ENCODE measurements at regions not wholly inside any gene's neighbourhood (a gene's known extent, or its start where the extent isn't known, plus 50 kb on each side); places are given as distances from the start of the nearest gene placed in this dataset.
A peak's percentile ranks its signal among the peaks of the same experiment; 100 is the strongest.

- DNase-seq, result no peak
- no peak overlapping the region for H3K4me2 ChIP-seq (ENCODE audit: low read length, poor library complexity, severe bottlenecking)
- no peaks in the 10 kb centered on the region for H3K9me3 ChIP-seq (ENCODE audit: control insufficient read depth, low read length)
- no peak overlapping the region for H2BK15ac ChIP-seq (ENCODE audit: low read depth, poor library complexity, severe bottlenecking)
- no peak overlapping the region for H3K9ac ChIP-seq (ENCODE audit: low read length)
- H4K8ac ChIP-seq (ENCODE audit: low read length), result no peak overlapping the region
- H3K27me3 ChIP-seq (ENCODE audit: control insufficient read depth in 1 of 2, insufficient read depth in 1 of 2, low read length in 2 of 2), result no peaks in the 10 kb centered on the region
- no peak overlapping the region for H3K4me3 ChIP-seq (ENCODE audit: insufficient read depth in 1 of 2, low read depth in 1 of 2, low read length in 2 of 2)
- H2BK120ac ChIP-seq (ENCODE audit: low read depth, low read length), result no peak overlapping the region
- no peak overlapping the region for H3K4ac ChIP-seq (ENCODE audit: low read depth in 1 of 2, low read length in 2 of 2)
- H3K79me1 ChIP-seq (replicated peaks; ENCODE audit: low read length, poor library complexity, severe bottlenecking), result no peaks in the 10 kb centered on the region
- H2AK5ac ChIP-seq (ENCODE audit: low read length, severe bottlenecking), result no peak overlapping the region
- H3K14ac ChIP-seq (ENCODE audit: low read length in 2 of 2), result no peak overlapping the region
- H3K23ac ChIP-seq (ENCODE audit: low read length in 2 of 2), result no peak overlapping the region
- H3K18ac ChIP-seq (ENCODE audit: low read depth in 1 of 2, low read length in 2 of 2), result peak overlapping the region in 1 of 2 experiments; percentile 11
- no peaks in the 10 kb centered on the region for H3K36me3 ChIP-seq (ENCODE audit: control insufficient read depth in 1 of 2, insufficient read depth in 2 of 2, low read depth in 1 of 2, low read length in 2 of 2)
- peaks cover 4% of the 10 kb centered on the region for H3K4me1 ChIP-seq (ENCODE audit: control insufficient read depth, insufficient read depth, low read depth, low read length)
- no peak overlapping the region for H3K27ac ChIP-seq (ENCODE audit: low read length, poor library complexity, severe bottlenecking)
- H2BK5ac ChIP-seq (ENCODE audit: low read depth, low read length, poor library complexity, severe bottlenecking), result no peak overlapping the region
- 96% methylated on average over 2 of the region's 2 CpGs for WGBS
- no peak overlapping the region for H2AFZ ChIP-seq (ENCODE audit: low read depth, low read length)
- no peak overlapping the region for H2BK12ac ChIP-seq (ENCODE audit: low read length in 2 of 2)
- H4K91ac ChIP-seq (ENCODE audit: low read length), result no peak overlapping the region
These were observed 635.3 kb upstream of the ZEB2 start for GRCh38 chr2:145155196-145155595.

- H4K91ac ChIP-seq (ENCODE audit: low read length), result no peak overlapping the region
- H2AK5ac ChIP-seq (ENCODE audit: low read length, severe bottlenecking), result no peak overlapping the region
- no peak overlapping the region for H2BK15ac ChIP-seq (ENCODE audit: low read depth, poor library complexity, severe bottlenecking)
- H3K23ac ChIP-seq (ENCODE audit: low read length in 2 of 2), result no peak overlapping the region
- H3K27ac ChIP-seq (ENCODE audit: low read length, poor library complexity, severe bottlenecking), result no peak overlapping the region
- no peak overlapping the region for H3K4me2 ChIP-seq (ENCODE audit: low read length, poor library complexity, severe bottlenecking)
- H3K9me3 ChIP-seq (ENCODE audit: control insufficient read depth, low read length), result no peaks in the 10 kb centered on the region
- H3K4me1 ChIP-seq (ENCODE audit: control insufficient read depth, insufficient read depth, low read depth, low read length), result peaks cover 3% of the 10 kb centered on the region
- H3K36me3 ChIP-seq (ENCODE audit: control insufficient read depth in 1 of 2, insufficient read depth in 2 of 2, low read depth in 1 of 2, low read length in 2 of 2), result no peaks in the 10 kb centered on the region
- no peak overlapping the region for H3K4me3 ChIP-seq (ENCODE audit: insufficient read depth in 1 of 2, low read depth in 1 of 2, low read length in 2 of 2)
- no peak overlapping the region for H4K8ac ChIP-seq (ENCODE audit: low read length)
- no peak overlapping the region for H3K9ac ChIP-seq (ENCODE audit: low read length)
- H2BK12ac ChIP-seq (ENCODE audit: low read length in 2 of 2), result no peak overlapping the region
- no peak for DNase-seq
- H3K79me1 ChIP-seq (replicated peaks; ENCODE audit: low read length, poor library complexity, severe bottlenecking), result no peaks in the 10 kb centered on the region
- no peak overlapping the region for H3K18ac ChIP-seq (ENCODE audit: low read depth in 1 of 2, low read length in 2 of 2)
- no peaks in the 10 kb centered on the region for H3K27me3 ChIP-seq (ENCODE audit: control insufficient read depth in 1 of 2, insufficient read depth in 1 of 2, low read length in 2 of 2)
- no peak overlapping the region for H3K14ac ChIP-seq (ENCODE audit: low read length in 2 of 2)
- H2BK5ac ChIP-seq (ENCODE audit: low read depth, low read length, poor library complexity, severe bottlenecking), result no peak overlapping the region
- H2AFZ ChIP-seq (ENCODE audit: low read depth, low read length), result no peak overlapping the region
- H3K4ac ChIP-seq (ENCODE audit: low read depth in 1 of 2, low read length in 2 of 2), result no peak overlapping the region
- WGBS, result no CpG with 5 or more reads among the region's 2 CpGs
- no peak overlapping the region for H2BK120ac ChIP-seq (ENCODE audit: low read depth, low read length)
These were observed 634.8 kb upstream of the ZEB2 start for GRCh38 chr2:145154731-145155130.

- Histone ChIP-seq H4K8ac (ENCODE audit: low read length) (no peak overlapping the region), H2BK120ac (ENCODE audit: low read depth, low read length) (no peak overlapping the region), H3K23ac (ENCODE audit: low read length in 2 of 2) (no peak overlapping the region), H3K4me3 (ENCODE audit: insufficient read depth in 1 of 2, low read depth in 1 of 2, low read length in 2 of 2) (no peak overlapping the region), H3K14ac (ENCODE audit: low read length in 2 of 2) (no peak overlapping the region), H3K4me2 (ENCODE audit: low read length, poor library complexity, severe bottlenecking) (no peak overlapping the region), H2BK5ac (ENCODE audit: low read depth, low read length, poor library complexity, severe bottlenecking) (no peak overlapping the region), H4K91ac (ENCODE audit: low read length) (no peak overlapping the region), H2AFZ (ENCODE audit: low read depth, low read length) (no peak overlapping the region), H3K4ac (ENCODE audit: low read depth in 1 of 2, low read length in 2 of 2) (no peak overlapping the region), H2BK12ac (ENCODE audit: low read length in 2 of 2) (no peak overlapping the region), H3K18ac (ENCODE audit: low read depth in 1 of 2, low read length in 2 of 2) (no peak overlapping the region), H2BK15ac (ENCODE audit: low read depth, poor library complexity, severe bottlenecking) (no peak overlapping the region), H3K27me3 (ENCODE audit: control insufficient read depth in 1 of 2, insufficient read depth in 1 of 2, low read length in 2 of 2) (no peaks in the 10 kb centered on the region), H3K79me1 (replicated peaks; ENCODE audit: low read length, poor library complexity, severe bottlenecking) (no peaks in the 10 kb centered on the region), H3K4me1 (ENCODE audit: control insufficient read depth, insufficient read depth, low read depth, low read length) (no peaks in the 10 kb centered on the region), H3K36me3 (ENCODE audit: control insufficient read depth in 1 of 2, insufficient read depth in 2 of 2, low read depth in 1 of 2, low read length in 2 of 2) (no peaks in the 10 kb centered on the region), H3K27ac (ENCODE audit: low read length, poor library complexity, severe bottlenecking) (no peak overlapping the region), H3K9ac (ENCODE audit: low read length) (no peak overlapping the region), H2AK5ac (ENCODE audit: low read length, severe bottlenecking) (no peak overlapping the region), H3K9me3 (ENCODE audit: control insufficient read depth, low read length) (no peaks in the 10 kb centered on the region)
- no peak for DNase-seq
These were observed 626.8 kb upstream of the ZEB2 start for GRCh38 chr2:145146691-145147090.

GRCh38 chr2:145144131-145144728 is 624.3 kb upstream of the ZEB2 start:
- Histone ChIP-seq H3K23ac (ENCODE audit: low read length in 2 of 2) (no peak overlapping the region), H3K36me3 (ENCODE audit: control insufficient read depth in 1 of 2, insufficient read depth in 2 of 2, low read depth in 1 of 2, low read length in 2 of 2) (no peaks in the 10 kb centered on the region), H2AFZ (ENCODE audit: low read depth, low read length) (no peak overlapping the region), H3K27me3 (ENCODE audit: control insufficient read depth in 1 of 2, insufficient read depth in 1 of 2, low read length in 2 of 2) (no peaks in the 10 kb centered on the region), H3K79me1 (replicated peaks; ENCODE audit: low read length, poor library complexity, severe bottlenecking) (no peaks in the 10 kb centered on the region), H3K9me3 (ENCODE audit: control insufficient read depth, low read length) (no peaks in the 10 kb centered on the region), H4K91ac (ENCODE audit: low read length) (no peak overlapping the region), H3K14ac (ENCODE audit: low read length in 2 of 2) (no peak overlapping the region), H3K4ac (ENCODE audit: low read depth in 1 of 2, low read length in 2 of 2) (no peak overlapping the region), H2BK12ac (ENCODE audit: low read length in 2 of 2) (no peak overlapping the region), H3K4me1 (ENCODE audit: control insufficient read depth, insufficient read depth, low read depth, low read length) (no peaks in the 10 kb centered on the region), H2AK5ac (ENCODE audit: low read length, severe bottlenecking) (no peak overlapping the region), H3K9ac (ENCODE audit: low read length) (no peak overlapping the region), H3K4me3 (ENCODE audit: insufficient read depth in 1 of 2, low read depth in 1 of 2, low read length in 2 of 2) (no peak overlapping the region), H2BK15ac (ENCODE audit: low read depth, poor library complexity, severe bottlenecking) (no peak overlapping the region), H4K8ac (ENCODE audit: low read length) (no peak overlapping the region), H2BK120ac (ENCODE audit: low read depth, low read length) (no peak overlapping the region), H3K18ac (ENCODE audit: low read depth in 1 of 2, low read length in 2 of 2) (no peak overlapping the region), H2BK5ac (ENCODE audit: low read depth, low read length, poor library complexity, severe bottlenecking) (no peak overlapping the region), H3K27ac (ENCODE audit: low read length, poor library complexity, severe bottlenecking) (no peak overlapping the region), H3K4me2 (ENCODE audit: low read length, poor library complexity, severe bottlenecking) (no peak overlapping the region)
- no peak for DNase-seq
- WGBS, result 98% methylated on average over 3 of the region's 3 CpGs
